ENCODE measurements at regions not wholly inside any gene's neighbourhood (a gene's known extent, or its start where the extent isn't known, plus 50 kb on each side); places are given as distances from the start of the nearest gene placed in this dataset.

- no peak overlapping the region for H3K56ac ChIP-seq (replicated peaks; ENCODE audit: insufficient read length, low read depth, low read length)
- no peak overlapping the region for H4K91ac ChIP-seq (replicated peaks; ENCODE audit: insufficient read length, low read length)
- H3K18ac ChIP-seq (ENCODE audit: extremely low read depth, low read length): peak overlapping the region; percentile 0; the same call in 1 of the 2 replicates
- no peak overlapping the region for H2BK15ac ChIP-seq (ENCODE audit: low read length)
- H3K4me2 ChIP-seq (ENCODE audit: insufficient read depth in 1 of 2, low read depth in 2 of 2, low read length in 2 of 2): no peak overlapping the region
- no peaks in the 10 kb centered on the region for H3K27me3 ChIP-seq (replicated peaks in 1 of 4; ENCODE audit: control insufficient read depth in 3 of 4, extremely low read depth in 1 of 4, insufficient read depth in 3 of 4, low read length in 3 of 4)
- H2BK5ac ChIP-seq (ENCODE audit: low read depth, low read length): no peak overlapping the region; the same call in 1 of the 2 replicates
- H2AK5ac ChIP-seq (ENCODE audit: low read depth, low read length): no peak overlapping the region
- FAIRE-seq (no peak), DNase-seq (ENCODE audit: low read depth in 1 of 2, low spot score in 2 of 2) (no peak)
- 0 out of 2 replicates have a peak overlapping the region, but pooled peaks have one; percentile 9 for H2BK20ac ChIP-seq (ENCODE audit: low read length)
- no peak overlapping the region for H3K4me3 ChIP-seq (ENCODE audit: extremely low read depth in 1 of 4, insufficient read depth in 2 of 4, low read depth in 3 of 4, low read length in 4 of 4)
- H3K36me3 ChIP-seq (ENCODE audit: control insufficient read depth in 2 of 4, insufficient read depth in 4 of 4, low read length in 3 of 4): peaks cover 0 to 3% (median 0%) of the 10 kb centered on the region in 4 experiments; a peak in 2 of 8 replicates
- ChIA-PET POLR2A (ENCODE audit: partially characterized antibody) (no interaction called here), CTCF (ENCODE audit: partially characterized antibody) (interaction anchor here (0.6 to 3.5 kb wide), 9 partner anchors 12 to 1979 kb away, joined by 3 to 14 read pairs (median 3); no protein-coding TSS in a partner anchor)
- H3K14ac ChIP-seq (ENCODE audit: insufficient read length): no peak overlapping the region
- no peak overlapping the region for H3K4ac ChIP-seq (replicated peaks; ENCODE audit: insufficient read length, low read depth, low read length)
- H3K27ac ChIP-seq (ENCODE audit: low read depth, low read length): no peak overlapping the region
- H4K5ac ChIP-seq (ENCODE audit: insufficient read length, low read depth, low read length): no peak overlapping the region
- H2AFZ ChIP-seq (ENCODE audit: low read length): no peak overlapping the region
- H3K9ac ChIP-seq (replicated peaks in 1 of 4; ENCODE audit: extremely low read depth in 1 of 4, low read depth in 3 of 4, low read length in 3 of 4): no peak overlapping the region
- no peak overlapping the region for H2BK120ac ChIP-seq (replicated peaks; ENCODE audit: low read depth, low read length)
- H3K4me1 ChIP-seq (replicated peaks in 1 of 4; ENCODE audit: control insufficient read depth in 3 of 4, insufficient read depth in 4 of 4, low read length in 3 of 4): peaks cover 0 to 4% (median 0%) of the 10 kb centered on the region in 4 experiments; a peak in 3 of 7 replicates
- WGBS, 2 experiments (ENCODE audit: extremely low coverage in 1 of 2, insufficient coverage in 1 of 2, insufficient read length in 1 of 2, insufficient replicate concordance in 2 of 2, low coverage in 1 of 2, low lambda C conversion rate in 2 of 2, missing lambda C conversion rate in 1 of 2): 35% methylated on average over 4 of the region's 4 CpGs; no CpG with 5 or more reads in 1 of the 2 experiments
- no peaks in the 10 kb centered on the region; the same call in 1 of the 2 replicates for H3K23me2 ChIP-seq (ENCODE audit: low read depth, low read length)
- H4K8ac ChIP-seq (ENCODE audit: extremely low read depth, insufficient read depth, low read length): no peak overlapping the region
- no peak overlapping the region for H3K23ac ChIP-seq (ENCODE audit: insufficient read length)
- H3K79me1 ChIP-seq (ENCODE audit: low read depth, low read length): no peaks in the 10 kb centered on the region
- 0 out of 2 replicates have a peak overlapping the region, but pooled peaks have one; percentile 7 for H2BK12ac ChIP-seq (ENCODE audit: low read depth, low read length)
- no peaks in the 10 kb centered on the region for H3K9me3 ChIP-seq (ENCODE audit: insufficient read depth in 2 of 2, low read depth in 1 of 2, low read length in 1 of 2)
- no peaks in the 10 kb centered on the region for H3K79me2 ChIP-seq (ENCODE audit: control insufficient read depth in 1 of 2, insufficient read depth in 2 of 2, low read length in 2 of 2)
- H4K20me1 ChIP-seq (replicated peaks in 1 of 2; ENCODE audit: control insufficient read depth in 1 of 2, insufficient read depth in 2 of 2, low read length in 2 of 2): no peaks in the 10 kb centered on the region
- TF ChIP-seq MAFK (IDR thresholded peaks at IDR 0.05; ENCODE audit: low read depth, low read length) (peak; percentile 35; the same call in 1 of the 2 replicates), RFX5 (IDR thresholded peaks at IDR 0.05; ENCODE audit: borderline replicate concordance, low read depth, low read length) (no peak)
Measured at GRCh38 chr13:55229906-55230569, 1910.7 kb upstream of the PRR20A start.

Data from H1 (cell line).